ENCODE measurements at regions not wholly inside any gene's neighbourhood (a gene's known extent, or its start where the extent isn't known, plus 50 kb on each side); places are given as distances from the start of the nearest gene placed in this dataset.

DNA sequence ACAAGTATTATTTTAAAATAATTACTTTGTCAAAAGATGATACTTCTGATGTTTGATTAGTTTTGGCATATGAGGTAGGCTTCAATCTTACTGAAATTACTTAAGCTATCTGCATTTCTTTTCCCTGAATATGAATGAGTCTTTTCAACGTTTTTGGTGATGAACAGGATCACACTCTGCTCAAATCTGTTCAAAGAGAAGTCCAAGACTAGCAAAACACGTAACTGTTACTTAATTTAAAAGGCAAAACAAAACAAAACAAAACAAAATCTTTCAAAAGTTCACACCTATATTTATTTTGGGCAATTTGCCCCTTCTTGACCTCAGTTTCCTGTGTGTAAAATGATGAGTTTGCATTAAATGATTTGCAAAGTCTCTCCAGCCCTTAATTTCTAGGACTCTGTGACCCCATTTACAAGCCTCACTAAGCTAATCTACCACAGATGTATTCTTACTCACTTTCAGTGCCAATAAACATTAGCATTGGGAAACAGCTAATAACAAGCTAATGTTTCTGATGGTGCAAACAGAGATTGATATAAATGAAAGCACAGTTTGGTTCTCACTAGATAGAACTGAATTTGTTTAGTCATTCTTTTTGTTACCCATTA, 865.4 kb downstream of the LTN1 start:
- TF ChIP-seq, protein P1, sequence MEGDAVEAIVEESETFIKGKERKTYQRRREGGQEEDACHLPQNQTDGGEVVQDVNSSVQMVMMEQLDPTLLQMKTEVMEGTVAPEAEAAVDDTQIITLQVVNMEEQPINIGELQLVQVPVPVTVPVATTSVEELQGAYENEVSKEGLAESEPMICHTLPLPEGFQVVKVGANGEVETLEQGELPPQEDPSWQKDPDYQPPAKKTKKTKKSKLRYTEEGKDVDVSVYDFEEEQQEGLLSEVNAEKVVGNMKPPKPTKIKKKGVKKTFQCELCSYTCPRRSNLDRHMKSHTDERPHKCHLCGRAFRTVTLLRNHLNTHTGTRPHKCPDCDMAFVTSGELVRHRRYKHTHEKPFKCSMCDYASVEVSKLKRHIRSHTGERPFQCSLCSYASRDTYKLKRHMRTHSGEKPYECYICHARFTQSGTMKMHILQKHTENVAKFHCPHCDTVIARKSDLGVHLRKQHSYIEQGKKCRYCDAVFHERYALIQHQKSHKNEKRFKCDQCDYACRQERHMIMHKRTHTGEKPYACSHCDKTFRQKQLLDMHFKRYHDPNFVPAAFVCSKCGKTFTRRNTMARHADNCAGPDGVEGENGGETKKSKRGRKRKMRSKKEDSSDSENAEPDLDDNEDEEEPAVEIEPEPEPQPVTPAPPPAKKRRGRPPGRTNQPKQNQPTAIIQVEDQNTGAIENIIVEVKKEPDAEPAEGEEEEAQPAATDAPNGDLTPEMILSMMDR (IDR thresholded peaks at IDR 0.05) = no peak
- TF ChIP-seq POLR2A (IDR thresholded peaks at IDR 0.05) (no peak), EP300 (IDR thresholded peaks at IDR 0.05) (no peak)
